ENCODE measurements at regions not wholly inside any gene's neighbourhood (a gene's known extent, or its start where the extent isn't known, plus 50 kb on each side); places are given as distances from the start of the nearest gene placed in this dataset.

DNA sequence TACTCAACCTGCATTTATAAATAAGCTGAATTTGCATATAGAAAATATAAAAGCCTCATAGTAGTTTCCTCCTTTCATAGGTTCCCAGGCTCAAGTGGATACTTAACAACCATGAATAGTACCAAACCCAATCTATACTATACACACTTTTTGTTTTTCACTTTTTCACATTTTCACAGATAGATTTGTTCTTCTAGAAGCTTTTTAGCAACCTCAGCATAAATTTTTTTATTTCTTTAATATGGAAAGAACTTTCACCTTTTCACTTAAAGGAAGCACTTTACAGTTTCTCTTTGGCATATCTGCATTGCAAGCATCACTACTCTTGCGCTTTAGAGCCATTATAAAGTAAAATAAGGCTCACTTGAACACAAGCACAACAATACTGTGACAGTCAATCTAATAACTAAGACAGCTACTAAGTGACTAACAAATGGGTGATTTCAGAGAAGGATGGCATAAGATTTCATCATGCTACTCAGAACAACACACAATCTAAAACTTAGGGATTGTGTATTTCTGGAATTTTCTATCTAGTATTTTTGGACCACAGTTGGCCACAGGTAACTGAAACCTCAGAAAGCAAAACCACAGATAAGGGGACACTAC is 1063.6 kb downstream of the FAM181B start:
- H3K27ac Mint-ChIP-seq (ENCODE audit: unreplicated experiment), result no peak overlapping the region

DNA sequence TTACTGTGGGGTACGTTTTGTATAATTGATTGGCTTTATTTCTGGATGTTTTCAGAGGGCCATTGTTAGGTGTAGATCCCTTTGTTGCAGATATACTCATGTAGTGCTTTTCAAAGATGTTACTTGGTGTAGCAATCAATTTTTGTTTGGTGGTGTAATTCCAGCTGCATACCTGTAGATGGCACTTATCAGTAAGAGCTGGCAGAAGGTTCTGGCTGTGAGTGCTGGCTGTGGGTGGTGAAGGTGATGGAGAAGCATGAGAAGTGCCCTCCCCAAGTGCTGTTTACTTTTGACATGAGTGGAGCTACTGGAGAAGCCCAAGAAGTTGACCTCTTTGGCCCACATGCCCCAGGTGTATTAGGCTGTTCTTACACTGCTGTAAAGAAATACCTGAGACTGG is 1074.9 kb downstream of the FAM181B start:
- Mint-ChIP-seq H3K36me3 (ENCODE audit: low read depth) (no peaks in the 10 kb centered on the region), H3K27ac (ENCODE audit: unreplicated experiment) (no peak overlapping the region), H3K27me3 (ENCODE audit: low read depth) (peaks cover 28% of the 10 kb centered on the region), H3K9me3 (peaks cover 18% of the 10 kb centered on the region), H3K4me3 (no peak overlapping the region), H3K4me1 (no peaks in the 10 kb centered on the region)
- TF ChIP-seq, protein P1, sequence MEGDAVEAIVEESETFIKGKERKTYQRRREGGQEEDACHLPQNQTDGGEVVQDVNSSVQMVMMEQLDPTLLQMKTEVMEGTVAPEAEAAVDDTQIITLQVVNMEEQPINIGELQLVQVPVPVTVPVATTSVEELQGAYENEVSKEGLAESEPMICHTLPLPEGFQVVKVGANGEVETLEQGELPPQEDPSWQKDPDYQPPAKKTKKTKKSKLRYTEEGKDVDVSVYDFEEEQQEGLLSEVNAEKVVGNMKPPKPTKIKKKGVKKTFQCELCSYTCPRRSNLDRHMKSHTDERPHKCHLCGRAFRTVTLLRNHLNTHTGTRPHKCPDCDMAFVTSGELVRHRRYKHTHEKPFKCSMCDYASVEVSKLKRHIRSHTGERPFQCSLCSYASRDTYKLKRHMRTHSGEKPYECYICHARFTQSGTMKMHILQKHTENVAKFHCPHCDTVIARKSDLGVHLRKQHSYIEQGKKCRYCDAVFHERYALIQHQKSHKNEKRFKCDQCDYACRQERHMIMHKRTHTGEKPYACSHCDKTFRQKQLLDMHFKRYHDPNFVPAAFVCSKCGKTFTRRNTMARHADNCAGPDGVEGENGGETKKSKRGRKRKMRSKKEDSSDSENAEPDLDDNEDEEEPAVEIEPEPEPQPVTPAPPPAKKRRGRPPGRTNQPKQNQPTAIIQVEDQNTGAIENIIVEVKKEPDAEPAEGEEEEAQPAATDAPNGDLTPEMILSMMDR (conservative IDR thresholded peaks at IDR 0.05), result peak; percentile 59
- DNase-seq (ENCODE audit: low read depth, low spot score), result no peak

More for the DNA sequence above, 1063.6 kb downstream of the FAM181B start:
- Mint-ChIP-seq H3K36me3 (ENCODE audit: low read depth) (no peaks in the 10 kb centered on the region), H3K27me3 (ENCODE audit: low read depth) (peaks cover 12% of the 10 kb centered on the region), H3K9me3 (no peaks in the 10 kb centered on the region), H3K4me3 (no peak overlapping the region), H3K4me1 (no peaks in the 10 kb centered on the region)
- TF ChIP-seq, protein P1 (conservative IDR thresholded peaks at IDR 0.05), result no peak
- no peak for DNase-seq (ENCODE audit: low read depth, low spot score)

DNA sequence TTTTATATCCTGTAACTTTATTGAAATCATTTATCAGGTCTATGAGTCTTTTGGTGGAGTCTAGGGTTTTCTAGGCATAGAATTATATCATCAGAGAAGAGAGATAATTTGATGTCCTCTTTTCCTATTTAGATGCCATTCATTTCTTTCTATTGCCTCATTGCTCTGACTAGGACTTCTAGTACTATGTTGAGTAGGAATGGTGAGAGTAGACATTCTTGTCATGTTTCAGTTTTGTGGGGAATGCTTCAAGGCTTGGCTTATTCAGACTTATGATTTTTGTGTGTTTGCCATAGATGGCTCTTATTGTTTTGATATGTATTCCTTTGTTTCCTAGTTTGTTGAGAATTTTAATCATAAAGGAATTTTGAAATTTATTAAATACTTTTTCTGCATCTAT is 1078.3 kb downstream of the FAM181B start:
- H3K4me3 Mint-ChIP-seq, result no peak overlapping the region
- TF ChIP-seq, protein P1 (conservative IDR thresholded peaks at IDR 0.05), result no peak
- no peak overlapping the region for H3K27ac Mint-ChIP-seq (ENCODE audit: unreplicated experiment)
- peaks cover 34% of the 10 kb centered on the region for H3K27me3 Mint-ChIP-seq (ENCODE audit: low read depth)
- DNase-seq (ENCODE audit: low read depth, low spot score), result no peak
- H3K4me1 Mint-ChIP-seq, result no peaks in the 10 kb centered on the region
- H3K9me3 Mint-ChIP-seq, result peaks cover 18% of the 10 kb centered on the region
- H3K36me3 Mint-ChIP-seq (ENCODE audit: low read depth), result no peaks in the 10 kb centered on the region

DNA sequence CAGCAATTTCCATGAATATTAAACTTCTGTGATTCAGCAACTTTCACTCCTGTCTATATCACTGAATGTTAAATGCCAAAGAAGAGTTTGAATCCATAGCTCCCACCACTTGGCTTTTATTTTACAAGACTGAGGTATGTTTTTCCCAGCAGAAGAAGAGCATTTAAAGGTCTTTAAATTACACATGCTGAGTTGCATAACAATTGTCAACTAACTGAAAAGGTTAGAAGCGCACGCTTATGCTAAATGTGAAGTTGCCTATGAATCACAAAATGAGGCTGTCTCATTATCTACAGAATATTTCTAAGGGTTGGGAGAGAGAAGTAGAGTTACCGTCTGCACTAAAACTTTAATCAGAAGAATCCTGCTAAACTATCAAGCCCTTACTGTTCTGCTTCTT is 1086.3 kb downstream of the FAM181B start:
- H3K36me3 Mint-ChIP-seq (ENCODE audit: low read depth), result no peaks in the 10 kb centered on the region
- no peak overlapping the region for H3K4me3 Mint-ChIP-seq
- TF ChIP-seq, protein P1 (conservative IDR thresholded peaks at IDR 0.05), result no peak
- peaks cover 67% of the 10 kb centered on the region for H3K27me3 Mint-ChIP-seq (ENCODE audit: low read depth)
- no peak for DNase-seq (ENCODE audit: low read depth, low spot score)
- H3K4me1 Mint-ChIP-seq, result peaks cover 4% of the 10 kb centered on the region
- no peaks in the 10 kb centered on the region for H3K9me3 Mint-ChIP-seq
- H3K27ac Mint-ChIP-seq (ENCODE audit: unreplicated experiment), result no peak overlapping the region

DNA sequence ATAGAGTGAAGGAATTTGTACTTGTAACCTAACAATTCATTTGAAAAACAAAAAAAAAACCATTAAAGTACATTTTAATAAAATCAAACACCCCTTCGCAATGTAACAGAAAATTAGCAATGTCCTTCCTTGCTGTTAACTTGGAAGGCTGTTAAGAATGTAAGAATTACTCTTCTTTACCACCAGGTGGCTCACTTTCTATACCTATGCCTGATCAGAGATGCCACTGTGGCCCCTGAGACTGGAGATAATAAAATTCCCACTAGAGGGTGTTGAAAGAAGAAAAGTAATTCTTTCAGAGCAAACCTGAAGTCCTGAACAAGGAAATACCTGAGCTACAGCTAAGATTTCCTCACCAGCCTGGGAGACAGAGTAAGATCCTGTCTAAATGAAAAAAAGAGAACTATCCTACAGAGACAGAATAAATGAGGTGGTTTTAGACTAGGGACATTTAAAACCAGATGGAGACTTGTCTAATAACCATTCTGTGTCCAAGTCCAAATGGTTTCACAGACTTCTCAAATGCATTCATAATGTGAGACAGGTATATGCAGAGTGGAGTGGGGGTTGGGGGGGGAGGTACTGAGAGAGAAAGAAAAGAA is 1089.3 kb downstream of the FAM181B start:
- DNase-seq (ENCODE audit: low read depth, low spot score), result peak; percentile 6
- H3K4me3 Mint-ChIP-seq, result no peak overlapping the region

More for the DNA sequence above, 1089.3 kb downstream of the FAM181B start:
- Mint-ChIP-seq H3K27ac (ENCODE audit: unreplicated experiment) (no peak overlapping the region), H3K9me3 (no peaks in the 10 kb centered on the region), H3K27me3 (ENCODE audit: low read depth) (peaks cover 53% of the 10 kb centered on the region), H3K4me1 (peaks cover 4% of the 10 kb centered on the region), H3K36me3 (ENCODE audit: low read depth) (no peaks in the 10 kb centered on the region)
- TF ChIP-seq, protein P1 (conservative IDR thresholded peaks at IDR 0.05), result peak; percentile 83

All from neural crest cell (in vitro differentiated cells).